RWPE1 (cell line): ENCODE measurements at regions not wholly inside any gene's neighbourhood (a gene's known extent, or its start where the extent isn't known, plus 50 kb on each side); places are given as distances from the start of the nearest gene placed in this dataset.

Source experiments
- CTCF ChIA-PET: fragments of 350-600 bp; sonication (Branson Sonifier 250); formaldehyde crosslinking; extraction: SDS; loops from one replicate; lab custom pipeline; 2021; lab: Yijun Ruan, JAX
- POLR2A ChIA-PET: fragments of 400-600 bp; formaldehyde crosslinking; extraction: SDS; loops from one replicate; lab custom pipeline; 2020; ENCODE audit warnings: antibody characterized with exemption; ENCODE audit not compliant: low non-redundant PET; lab: Yijun Ruan, JAX
- DNase-seq: peaks from one replicate; pipeline ENCODE4 v3.0.0; 2012; ENCODE audit warnings: low spot score
- H3K27ac ChIP-seq: fragments of 450-650 bp; 2 replicates; pipeline ENCODE4 v1.5.1; 2017
- TF ChIP-seq, protein P1 (sequence below): fragments of 450-650 bp; conservative IDR thresholded peaks from 2 replicates; pipeline ENCODE4 v1.5.1; 2017; ENCODE audit warnings: low read depth, mild to moderate bottlenecking

DNA sequence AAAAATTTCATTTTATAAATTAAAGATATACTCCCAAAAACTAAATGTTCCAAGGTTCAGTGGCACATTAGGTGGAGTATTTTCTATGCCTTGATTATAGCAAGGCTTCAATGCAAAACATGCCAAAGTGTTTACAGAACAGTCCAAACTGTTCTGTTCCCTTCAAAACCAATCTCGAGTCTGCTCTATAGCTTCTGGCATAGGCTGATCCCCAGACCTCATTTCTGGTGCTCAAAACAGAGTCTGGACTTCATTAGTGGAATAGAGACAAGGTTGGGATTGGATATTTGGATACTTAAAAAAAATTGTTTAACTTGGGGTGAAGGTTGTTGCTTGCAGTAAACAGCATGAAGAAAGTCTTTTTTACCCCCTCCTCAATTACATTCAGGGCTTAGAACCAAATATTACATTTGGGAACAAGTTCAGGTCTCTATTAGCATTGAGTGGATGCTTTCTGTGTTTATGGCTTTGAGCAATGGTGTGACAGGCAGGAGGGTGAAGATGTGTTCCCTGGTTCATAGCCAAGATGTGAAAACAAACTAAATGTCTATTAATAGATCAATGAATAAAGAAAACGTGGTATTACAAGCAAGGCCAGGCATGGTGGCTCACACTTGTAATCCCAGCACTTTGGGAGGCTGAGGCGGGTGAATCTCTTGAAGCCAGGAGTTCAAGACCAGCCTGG is 208.1 kb upstream of the RND3 start:
- CTCF ChIA-PET, result interaction anchor here (0.6 kb wide), 1 partner anchor 460 kb away, joined by 3 read pairs; no protein-coding TSS in a partner anchor
- POLR2A ChIA-PET, result no interaction called here
- H3K27ac ChIP-seq, result no peak overlapping the region
- DNase-seq, result no peak
- TF ChIP-seq, protein P1, sequence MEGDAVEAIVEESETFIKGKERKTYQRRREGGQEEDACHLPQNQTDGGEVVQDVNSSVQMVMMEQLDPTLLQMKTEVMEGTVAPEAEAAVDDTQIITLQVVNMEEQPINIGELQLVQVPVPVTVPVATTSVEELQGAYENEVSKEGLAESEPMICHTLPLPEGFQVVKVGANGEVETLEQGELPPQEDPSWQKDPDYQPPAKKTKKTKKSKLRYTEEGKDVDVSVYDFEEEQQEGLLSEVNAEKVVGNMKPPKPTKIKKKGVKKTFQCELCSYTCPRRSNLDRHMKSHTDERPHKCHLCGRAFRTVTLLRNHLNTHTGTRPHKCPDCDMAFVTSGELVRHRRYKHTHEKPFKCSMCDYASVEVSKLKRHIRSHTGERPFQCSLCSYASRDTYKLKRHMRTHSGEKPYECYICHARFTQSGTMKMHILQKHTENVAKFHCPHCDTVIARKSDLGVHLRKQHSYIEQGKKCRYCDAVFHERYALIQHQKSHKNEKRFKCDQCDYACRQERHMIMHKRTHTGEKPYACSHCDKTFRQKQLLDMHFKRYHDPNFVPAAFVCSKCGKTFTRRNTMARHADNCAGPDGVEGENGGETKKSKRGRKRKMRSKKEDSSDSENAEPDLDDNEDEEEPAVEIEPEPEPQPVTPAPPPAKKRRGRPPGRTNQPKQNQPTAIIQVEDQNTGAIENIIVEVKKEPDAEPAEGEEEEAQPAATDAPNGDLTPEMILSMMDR, result no peak

DNA sequence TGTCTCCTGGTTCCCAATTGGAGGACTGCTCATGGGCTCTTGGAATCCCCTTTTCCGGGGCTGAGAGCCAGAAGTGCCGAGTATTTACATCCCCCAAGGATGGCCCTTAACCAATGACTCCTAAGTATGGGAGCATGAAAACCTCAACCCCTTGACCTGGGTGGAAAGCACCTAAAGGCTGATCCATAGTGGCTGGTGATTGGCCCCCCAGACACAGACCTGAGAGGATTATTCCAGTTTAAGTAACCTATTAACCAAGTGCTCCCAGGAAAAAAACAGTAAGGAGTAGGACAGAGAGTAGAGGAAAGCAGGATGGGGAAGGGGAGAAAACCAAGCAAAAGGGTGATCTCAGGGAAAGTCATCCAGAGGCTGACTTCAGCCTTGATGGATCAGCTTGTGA is 206.1 kb upstream of the RND3 start:
- no peak for DNase-seq
- CTCF ChIA-PET, result no interaction called here
- POLR2A ChIA-PET, result no interaction called here
- TF ChIP-seq, protein P1, result no peak
- no peak overlapping the region for H3K27ac ChIP-seq

DNA sequence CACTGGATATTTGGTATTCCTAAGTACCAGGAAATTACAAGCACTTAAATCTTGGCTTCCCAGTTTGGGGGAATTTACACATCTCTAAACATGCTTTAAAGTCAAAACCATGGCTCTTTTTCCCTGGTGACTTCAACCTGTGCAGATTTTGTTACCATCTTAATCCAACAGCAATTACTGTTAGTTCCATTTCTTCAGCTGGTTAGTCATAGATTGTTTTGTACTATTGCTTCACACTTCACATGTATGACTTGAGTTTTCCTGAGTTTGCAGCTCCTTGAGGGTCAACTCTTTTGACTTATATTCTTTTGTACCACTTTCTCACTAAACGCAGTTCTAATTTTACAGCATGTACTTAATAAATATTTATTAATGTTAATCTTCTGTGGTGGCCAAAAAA is 203.4 kb upstream of the RND3 start:
- H3K27ac ChIP-seq, result no peak overlapping the region

DNA sequence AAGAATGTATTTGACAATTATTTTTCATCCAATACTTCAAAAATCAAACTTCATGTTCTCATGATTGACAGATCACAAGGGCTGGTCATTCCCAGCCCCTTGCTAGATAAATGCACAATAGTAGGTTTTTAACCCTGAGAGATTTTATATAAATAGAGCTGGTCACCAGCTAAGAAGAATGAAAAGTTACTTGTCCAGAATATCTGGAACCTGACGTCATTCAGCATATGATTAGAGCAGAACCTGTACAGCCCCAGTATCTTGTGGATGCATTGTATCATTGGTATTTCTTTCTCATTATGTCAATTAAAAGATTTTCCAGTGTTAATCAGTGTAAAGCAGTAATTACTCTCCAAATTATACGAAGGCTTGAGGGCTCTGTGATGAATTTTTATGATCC is 202.8 kb upstream of the RND3 start:
- TF ChIP-seq, protein P1, result no peak
- ChIA-PET POLR2A (no interaction called here), CTCF (no interaction called here)
- H3K27ac ChIP-seq, result no peak overlapping the region
- DNase-seq, result no peak

More for the DNA sequence above, 203.4 kb upstream of the RND3 start:
- POLR2A ChIA-PET, result no interaction called here
- no peak for DNase-seq
- CTCF ChIA-PET, result no interaction called here
- TF ChIP-seq, protein P1, result no peak

DNA sequence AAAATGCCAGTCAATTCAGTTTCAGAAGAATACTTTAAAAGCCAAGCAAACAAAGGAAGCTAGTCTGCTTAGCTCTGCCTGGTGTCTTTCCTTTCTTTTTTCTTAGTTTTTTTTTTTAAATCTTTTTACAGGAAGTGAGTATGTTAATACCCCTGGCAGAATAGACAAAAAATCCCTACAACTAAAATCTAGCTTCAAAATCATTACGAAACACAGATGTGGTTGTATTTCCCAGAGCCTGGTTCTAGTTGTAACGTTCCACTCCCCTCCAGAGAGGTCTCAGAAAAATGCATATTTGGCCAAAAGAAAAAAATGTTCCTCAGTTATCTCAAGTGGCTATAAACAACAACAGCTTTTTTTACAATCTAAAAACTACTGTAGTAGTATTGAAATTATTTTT is 202.1 kb upstream of the RND3 start:
- ChIA-PET CTCF (no interaction called here), POLR2A (no interaction called here)
- TF ChIP-seq, protein P1, result no peak
- no peak for DNase-seq
- no peak overlapping the region for H3K27ac ChIP-seq

DNA sequence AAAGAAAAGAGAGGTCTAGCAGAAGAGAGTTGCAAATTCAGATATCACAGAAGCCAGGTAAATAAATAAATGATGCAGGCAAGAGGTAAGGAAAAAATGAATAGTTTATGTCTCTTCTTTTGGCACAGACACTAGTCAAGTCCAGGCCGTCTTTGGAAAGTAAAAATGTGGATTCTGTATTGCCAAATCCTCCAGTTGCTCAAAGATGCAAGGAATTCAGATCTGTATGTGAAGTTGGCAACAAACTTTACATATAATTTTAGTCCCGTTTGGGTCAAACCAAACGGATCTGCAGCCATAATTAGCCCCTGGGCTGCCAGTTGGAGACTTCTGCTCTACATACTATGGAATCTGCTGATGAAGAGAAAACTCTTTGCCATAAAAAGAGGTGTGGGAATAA is 200.5 kb upstream of the RND3 start:
- no peak for DNase-seq
- ChIA-PET POLR2A (no interaction called here), CTCF (no interaction called here)
- TF ChIP-seq, protein P1, result no peak
- no peak overlapping the region for H3K27ac ChIP-seq
